Kidney (tissue), 13 donors: ENCODE measurements at regions not wholly inside any gene's neighbourhood (a gene's known extent, or its start where the extent isn't known, plus 50 kb on each side); places are given as distances from the start of the nearest gene placed in this dataset.

Experiments used
- DNase-seq, 5 donors: peaks; one replicate each; pipeline ENCODE4 v3.0.0-alpha.2; 2013 to 2020
- FAIRE-seq: peaks from 2 replicates; lab custom pipeline; 2012; peaks lifted over from hg19 to GRCh38; lab: Jason Lieb, UNC
- H3K27ac ChIP-seq, 2 donors: one replicate each; pipeline ENCODE4 v1.7.0; 2013; ENCODE audit warnings: low read depth in 2 of 2, low read length in 2 of 2, inconsistent platforms in 1 of 2
- H3K27me3 ChIP-seq: one replicate; pipeline ENCODE4 v1.7.1; 2013; ENCODE audit warnings: low read length, inconsistent platforms; ENCODE audit not compliant: control insufficient read depth, insufficient read depth
- H3K36me3 ChIP-seq, 3 donors: one replicate each; pipeline versions ENCODE4 v1.7.0 to v1.7.1; 2013; ENCODE audit warnings: low read length in 3 of 3, control low read depth in 1 of 3, inconsistent platforms in 1 of 3; ENCODE audit not compliant: insufficient read depth in 3 of 3, control insufficient read depth in 2 of 3
- H3K4me1 ChIP-seq, 3 donors: one replicate each; pipeline versions ENCODE4 v1.7.0 to v1.7.1; 2013; ENCODE audit warnings: low read length in 3 of 3, inconsistent platforms in 1 of 3, low read depth in 1 of 3; ENCODE audit not compliant: control insufficient read depth in 2 of 3, insufficient read depth in 2 of 3
- H3K4me3 ChIP-seq, 3 donors: one replicate each; pipeline versions ENCODE4 v1.7.0 to v1.8.1; 2013; ENCODE audit warnings: low read length in 3 of 3, control low read depth in 1 of 3, inconsistent platforms in 1 of 3
- H3K9ac ChIP-seq, 3 donors: one replicate each; pipeline versions ENCODE4 v1.7.0 to v1.7.1; 2013; ENCODE audit warnings: low read length in 3 of 3, control low read depth in 1 of 3, inconsistent platforms in 1 of 3
- H3K9me3 ChIP-seq, 3 donors: one replicate each; pipeline versions ENCODE4 v1.7.0 to v1.7.1; 2013; ENCODE audit warnings: low read length in 3 of 3, control low read depth in 1 of 3, inconsistent platforms in 1 of 3; ENCODE audit not compliant: control insufficient read depth in 2 of 3, insufficient read depth in 1 of 3
- CTCF ChIP-seq: IDR thresholded peaks from 3 replicates; pipeline ENCODE4 v1.5.1; 2012; ENCODE audit warnings: mild to moderate bottlenecking, moderate library complexity, borderline replicate concordance; ENCODE audit not compliant: insufficient read depth; ENCODE audit errors: extremely low read depth
- intact Hi-C: fragments of 100-400 bp; cut with DNase I; formaldehyde crosslinking; loops from one replicate; pipeline ENCODE4 v1.11.1; 2022
- donor health status: control.
- donor health status: control.
- donor health status: control.
- donor health status: control.
- donor health status: control.
- donor health status: DM: yes; HTN: yes; CAD: no.
- donor health status: Normal renal cell carcinoma (clear cell type).

- Histone ChIP-seq H3K9me3 (no peaks in the 10 kb centered on the region), H3K27me3 (no peaks in the 10 kb centered on the region), H3K27ac (no peak overlapping the region), H3K36me3 (no peaks in the 10 kb centered on the region), H3K9ac (no peak overlapping the region), H3K4me3 (no peak overlapping the region), H3K4me1 (no peaks in the 10 kb centered on the region)
- no peak for FAIRE-seq
- no peak for DNase-seq
- intact Hi-C loops = no loop called here
- TF ChIP-seq CTCF = no peak
These were observed 479.2 kb downstream of the RMST start for GRCh38 chr12:97941686-97942354.

GRCh38 chr12:97943359-97943758 lies 480.8 kb downstream of the RMST start:
- TF ChIP-seq CTCF = no peak
- FAIRE-seq (no peak), DNase-seq (peak in 2 of 5 donors; percentile 17 to 29)
- peaks cover 0 to 8% (median 0%) of the 10 kb centered on the region in 3 donors for H3K9me3 ChIP-seq
- no peaks in the 10 kb centered on the region for H3K27me3 ChIP-seq
- no peak overlapping the region for H3K27ac ChIP-seq
- intact Hi-C loops = no loop called here
- H3K36me3 ChIP-seq = no peaks in the 10 kb centered on the region
- no peak overlapping the region for H3K4me3 ChIP-seq
- no peaks in the 10 kb centered on the region for H3K4me1 ChIP-seq
- H3K9ac ChIP-seq = no peak overlapping the region

- H3K4me1 ChIP-seq = no peaks in the 10 kb centered on the region
- intact Hi-C loops = no loop called here
- no peak overlapping the region for H3K27ac ChIP-seq
- DNase-seq (no peak), FAIRE-seq (no peak)
- H3K36me3 ChIP-seq = no peaks in the 10 kb centered on the region
- H3K9ac ChIP-seq = no peak overlapping the region
- TF ChIP-seq CTCF = no peak
- no peaks in the 10 kb centered on the region for H3K27me3 ChIP-seq
- no peak overlapping the region for H3K4me3 ChIP-seq
- H3K9me3 ChIP-seq = peaks cover 0 to 9% (median 0%) of the 10 kb centered on the region in 3 donors
These were observed 482.0 kb downstream of the RMST start for GRCh38 chr12:97944576-97944975.

DNA sequence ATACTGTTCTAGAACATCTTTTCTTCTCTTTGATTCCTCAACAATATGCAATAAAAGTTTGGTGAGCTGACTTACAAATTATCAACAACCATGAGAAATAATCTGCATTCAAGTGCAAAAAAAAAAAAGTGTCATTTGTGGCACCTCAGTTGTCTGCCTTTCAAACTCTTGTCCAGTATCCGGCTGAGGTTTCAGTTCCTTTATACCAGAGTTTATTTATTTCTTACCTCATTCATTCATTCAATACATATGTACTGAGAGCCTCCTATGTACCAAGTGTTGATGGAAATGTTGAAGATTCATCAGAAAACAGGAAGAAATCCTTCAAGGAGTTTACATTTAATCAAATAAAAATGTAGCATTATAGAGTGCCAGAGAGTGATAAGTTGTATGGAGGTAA lies 484.1 kb downstream of the RMST start:
- no peak overlapping the region for H3K4me3 ChIP-seq
- intact Hi-C loops = no loop called here
- peaks cover 0 to 9% (median 0%) of the 10 kb centered on the region in 3 donors for H3K9me3 ChIP-seq
- FAIRE-seq = no peak
- no peak for DNase-seq
- H3K9ac ChIP-seq = no peak overlapping the region
- no peaks in the 10 kb centered on the region for H3K36me3 ChIP-seq
- no peaks in the 10 kb centered on the region for H3K27me3 ChIP-seq
- no peak for TF ChIP-seq CTCF
- no peak overlapping the region for H3K27ac ChIP-seq
- H3K4me1 ChIP-seq = no peaks in the 10 kb centered on the region
